ENCODE measurements at regions not wholly inside any gene's neighbourhood (a gene's known extent, or its start where the extent isn't known, plus 50 kb on each side); places are given as distances from the start of the nearest gene placed in this dataset.

DNA sequence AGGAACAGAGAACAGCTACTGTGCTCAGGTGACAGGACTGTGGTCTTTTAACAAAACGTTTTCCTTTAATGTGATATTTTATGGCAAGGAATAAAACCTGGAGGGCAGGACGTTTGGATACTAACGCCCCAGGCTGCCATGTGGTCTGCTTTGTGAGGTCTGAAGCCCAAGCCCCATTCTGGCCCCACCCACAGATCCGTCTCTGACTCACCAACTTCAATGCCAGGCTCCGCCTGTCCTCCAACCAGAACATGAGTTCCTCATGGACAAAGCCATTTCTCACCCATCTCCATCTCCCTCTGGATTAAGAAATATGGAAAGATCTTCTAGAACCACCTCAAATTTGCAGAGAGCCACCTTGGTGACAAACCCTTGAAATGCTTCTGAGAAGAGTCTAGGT is 148.8 kb downstream of the CRYBB2 start:
- no peak for DNase-seq

- no peak for DNase-seq
These were observed 149.6 kb downstream of the CRYBB2 start for GRCh38 chr22:25369041-25369440.

- DNase-seq, result no peak
These were observed 150.9 kb downstream of the CRYBB2 start for GRCh38 chr22:25370322-25370721.

GRCh38 chr22:25372000-25372595 is 152.7 kb downstream of the CRYBB2 start:
- DNase-seq, result no peak

DNA sequence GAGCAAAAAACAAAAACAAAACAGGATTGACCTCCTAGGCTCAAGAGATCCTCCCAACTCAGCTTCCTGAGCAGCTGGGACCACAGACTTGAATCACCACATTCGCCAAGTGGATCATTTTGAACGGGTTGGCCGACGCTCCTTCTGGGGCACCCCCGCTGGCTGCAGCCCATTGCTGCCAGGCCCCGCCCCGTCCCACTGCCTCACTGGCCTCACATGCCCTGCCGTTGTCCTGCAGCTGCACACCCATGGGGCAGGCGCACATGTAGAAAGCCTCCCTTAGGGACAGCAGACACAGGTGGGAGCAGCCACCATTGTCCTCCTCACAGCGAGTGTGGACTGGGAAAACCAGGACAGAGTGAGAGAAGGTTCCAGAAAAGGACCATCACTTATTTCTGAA is 154.5 kb downstream of the CRYBB2 start:
- DNase-seq, result no peak

DNA sequence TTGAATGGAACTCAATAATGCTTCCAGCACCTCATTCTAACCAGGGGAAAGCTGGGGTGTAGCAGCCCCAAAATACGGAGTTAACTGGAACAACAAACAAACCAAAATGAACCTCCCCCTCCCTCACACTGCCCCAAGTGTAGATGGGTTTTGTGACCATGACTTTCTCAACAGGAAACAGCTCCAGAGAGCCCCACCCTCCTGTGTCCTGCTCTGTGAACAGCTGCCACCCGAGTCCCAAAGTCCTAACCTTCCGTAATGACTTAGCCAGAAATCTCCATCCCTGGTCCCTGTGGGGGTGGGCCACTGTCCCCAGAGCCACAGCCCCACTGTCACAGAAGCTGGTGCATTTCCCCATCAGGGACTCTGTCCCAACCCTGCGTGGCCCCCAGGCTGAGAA is 155.4 kb downstream of the CRYBB2 start:
- DNase-seq, result no peak

DNA sequence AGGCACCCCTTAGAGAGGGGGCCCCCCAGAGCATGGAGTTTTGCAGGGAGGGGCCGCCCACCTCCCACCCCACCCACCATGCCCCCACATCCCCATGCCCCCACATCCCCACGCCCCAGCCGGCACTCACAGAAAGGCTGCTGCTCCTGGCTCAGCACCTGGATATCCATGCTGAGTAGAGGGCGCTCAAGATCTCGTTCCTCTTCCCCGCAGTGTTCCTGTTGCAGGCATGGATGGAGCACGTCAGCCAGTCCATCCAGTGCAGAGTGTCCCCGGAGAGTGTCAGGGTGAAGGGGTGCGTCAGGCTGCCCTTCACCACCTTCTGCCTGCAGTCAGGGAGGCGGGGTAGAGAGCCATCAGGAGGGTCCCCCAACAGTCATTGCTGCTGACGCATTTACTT is 156.2 kb downstream of the CRYBB2 start:
- no peak for DNase-seq

DNA sequence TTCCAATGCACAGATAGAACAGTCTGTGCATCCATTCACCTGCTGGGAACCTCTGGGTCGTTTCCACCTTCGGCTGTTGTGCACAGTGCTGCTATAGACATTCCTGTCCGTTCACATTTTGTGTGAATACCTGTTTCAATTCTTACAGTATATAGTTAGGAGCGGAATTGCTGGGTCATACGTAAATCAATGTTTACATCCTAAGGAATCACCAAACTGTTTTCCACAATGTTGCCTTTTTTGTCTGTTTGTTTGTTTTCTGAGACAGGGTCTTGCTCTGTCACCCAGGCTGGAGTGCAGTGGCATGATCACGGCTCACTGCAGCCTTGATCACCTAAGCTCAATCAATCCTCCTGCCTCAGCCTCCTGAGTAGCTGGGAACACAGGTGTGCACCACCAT is 158.3 kb downstream of the CRYBB2 start:
- DNase-seq, result no peak

DNA sequence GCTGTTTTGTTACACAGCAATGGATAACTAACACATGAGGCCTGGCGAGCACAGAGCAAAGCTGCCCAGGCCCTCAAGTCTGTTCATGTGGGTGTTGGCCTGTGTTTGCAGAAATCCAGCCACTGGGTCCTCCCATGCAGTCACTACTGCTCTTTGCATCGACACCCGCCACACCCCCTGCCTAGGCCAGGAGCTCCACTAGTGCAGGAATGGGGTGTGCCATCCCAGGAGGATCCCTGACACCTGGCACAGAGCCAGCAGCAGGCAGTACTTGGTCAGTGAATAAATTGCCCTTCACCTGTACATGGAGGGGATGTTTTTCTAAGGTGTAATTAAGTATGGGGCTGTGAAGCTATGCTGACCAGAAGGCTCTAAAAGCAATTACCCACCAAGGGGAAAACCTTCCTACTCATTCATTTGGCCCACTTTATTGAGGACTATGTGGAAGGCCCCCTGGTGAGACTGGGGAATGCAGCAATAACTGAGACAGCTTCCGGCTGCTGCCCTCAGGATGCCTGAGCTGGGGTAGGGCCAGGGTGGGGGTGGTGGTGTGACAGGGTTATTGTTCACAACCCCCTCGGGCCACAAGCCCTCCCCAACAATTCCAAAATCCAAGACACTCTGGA is 160.8 kb downstream of the CRYBB2 start:
- DNase-seq, result no peak

- DNase-seq, result no peak
These were observed 163.3 kb downstream of the CRYBB2 start for GRCh38 chr22:25382762-25383161.

GRCh38 chr22:25383278-25383820 is 163.9 kb downstream of the CRYBB2 start:
- no peak for DNase-seq

DNA sequence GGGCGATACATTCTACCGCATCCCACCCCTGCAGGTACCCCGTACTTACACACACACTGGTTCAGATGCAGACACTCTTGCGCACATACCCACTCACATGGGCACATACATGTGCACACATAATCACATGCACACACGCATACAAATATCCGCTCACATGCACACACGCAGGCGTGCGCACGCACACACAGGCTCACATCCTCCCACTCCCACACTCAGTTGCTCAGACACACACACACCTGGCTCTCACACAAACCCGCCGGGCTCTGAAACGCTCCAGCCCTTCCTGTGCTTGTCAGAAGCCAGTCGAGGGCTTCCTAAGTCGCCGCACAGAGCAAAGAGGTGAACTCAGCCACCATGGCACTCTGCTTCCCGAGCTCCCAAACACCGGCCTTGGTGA is 164.5 kb downstream of the CRYBB2 start:
- no peak for DNase-seq

GRCh38 chr22:25386538-25386884 is 167.1 kb downstream of the CRYBB2 start:
- no peak for DNase-seq

GRCh38 chr22:25388415-25388814 is 169.0 kb downstream of the CRYBB2 start:
- no peak for DNase-seq

DNA sequence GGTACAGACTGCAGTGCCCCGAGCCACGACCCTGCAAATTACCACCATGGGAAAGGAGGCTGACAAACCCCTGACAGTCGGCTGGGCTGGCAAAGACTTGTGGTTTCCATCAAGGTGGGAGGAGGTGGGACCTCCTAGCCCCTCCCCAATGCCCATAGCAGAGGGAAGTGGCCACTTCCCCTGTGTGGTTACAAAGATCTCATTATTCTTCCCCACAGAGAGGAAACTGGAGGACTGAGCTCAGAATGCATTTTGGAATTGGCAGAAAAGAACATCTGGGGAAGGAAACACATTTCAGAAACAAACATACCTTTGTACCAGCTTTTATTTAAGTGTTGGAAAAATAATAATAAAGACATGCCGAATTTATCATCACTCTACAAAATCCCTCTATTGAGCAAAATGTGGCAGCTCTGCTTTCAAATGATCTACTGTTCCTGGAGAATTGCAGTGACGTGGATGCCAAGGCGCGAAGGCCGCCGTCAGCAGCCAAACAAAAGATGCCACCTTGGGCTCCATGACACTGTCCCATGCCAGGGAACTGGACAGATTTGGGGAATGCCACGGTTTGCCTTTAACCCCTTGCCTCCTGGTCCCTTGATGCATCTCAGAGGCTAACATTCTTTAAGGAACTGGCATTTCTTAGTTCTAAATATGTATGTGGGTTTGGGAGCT is 169.6 kb downstream of the CRYBB2 start:
- DNase-seq, result no peak

DNA sequence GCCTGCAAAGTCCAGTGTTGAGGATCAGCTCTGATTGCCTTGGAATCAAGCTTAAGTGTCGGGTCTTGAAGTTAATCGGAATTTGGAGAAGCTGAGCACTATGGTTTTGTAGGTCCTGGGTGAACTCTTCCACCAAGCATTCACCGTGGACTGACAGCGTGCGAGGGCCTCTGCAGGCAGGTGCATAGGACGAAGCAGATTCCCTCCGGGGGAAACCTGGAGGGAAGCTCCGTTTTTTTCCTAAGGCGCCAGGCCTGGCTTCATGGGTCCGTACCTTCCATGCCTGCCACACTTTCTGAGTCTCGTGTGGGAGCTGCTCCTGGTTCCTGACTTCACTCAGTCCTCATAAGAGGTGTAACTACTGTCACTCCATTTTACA is 170.1 kb downstream of the CRYBB2 start:
- DNase-seq, result no peak

DNA sequence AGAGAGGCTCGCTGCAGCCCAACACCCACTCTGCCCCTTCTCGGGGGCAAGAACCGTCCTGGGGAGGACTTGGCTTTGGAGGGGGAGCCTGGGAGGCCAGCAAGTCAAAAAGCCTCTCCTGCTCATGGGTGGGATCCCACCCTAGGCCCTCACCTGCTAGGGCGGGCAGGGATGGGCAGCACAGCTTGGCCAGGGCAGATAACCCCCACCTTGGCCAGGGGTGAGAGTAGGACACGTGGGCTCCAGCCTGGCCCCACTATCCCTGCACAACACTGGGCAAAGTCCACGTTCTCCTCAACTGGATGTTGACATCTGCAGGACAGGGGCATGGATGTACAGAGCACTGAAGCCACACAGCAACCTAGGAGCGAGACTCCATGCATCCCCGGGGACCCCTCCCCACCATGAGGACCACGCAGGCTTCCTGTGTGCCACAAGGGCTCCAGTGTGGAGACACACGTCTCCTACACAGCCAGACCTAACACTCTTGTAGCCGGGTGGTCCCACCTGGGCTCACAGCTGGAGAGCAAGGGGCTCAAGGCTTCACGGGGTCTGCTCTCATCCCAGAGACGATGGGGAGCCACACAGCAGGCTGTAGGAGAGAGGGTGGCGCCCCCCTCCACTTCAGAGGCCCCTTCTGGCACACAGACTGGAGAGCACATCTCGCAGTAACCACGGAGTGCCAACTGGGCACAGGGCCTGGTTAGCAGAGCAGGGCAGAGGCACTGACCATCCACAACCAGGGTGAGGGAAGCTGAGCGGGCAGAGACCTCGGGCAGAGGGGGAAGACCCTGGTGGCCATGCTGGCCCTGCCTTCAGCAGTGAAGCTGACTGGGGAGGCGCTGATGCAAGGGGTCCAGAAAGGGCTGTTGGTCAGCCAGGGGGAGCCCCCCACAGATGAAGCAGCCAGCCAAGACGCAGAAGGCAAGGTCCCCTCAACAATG is 171.1 kb downstream of the CRYBB2 start:
- DNase-seq, result no peak

DNA sequence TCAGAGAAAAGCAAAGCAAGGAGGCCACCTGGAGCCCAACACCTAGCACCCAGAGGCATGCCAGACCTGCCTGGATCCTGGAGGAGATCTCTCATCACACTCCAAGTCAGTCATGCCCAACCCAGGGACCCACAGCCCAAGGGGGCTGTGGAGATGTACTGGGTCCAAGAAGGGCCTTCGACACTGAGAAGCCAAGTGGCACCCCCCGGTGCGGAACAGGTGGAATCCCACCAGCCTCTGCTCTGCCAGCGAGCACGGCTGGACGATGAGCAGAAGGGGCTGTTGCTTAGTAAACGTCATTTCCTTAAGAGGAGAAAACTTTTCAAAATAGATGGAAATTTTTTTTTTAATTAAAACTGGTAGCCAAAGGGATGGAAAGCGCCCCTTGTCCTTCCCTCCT is 171.9 kb upstream of the GRK3 start:
- no peak for DNase-seq

DNA sequence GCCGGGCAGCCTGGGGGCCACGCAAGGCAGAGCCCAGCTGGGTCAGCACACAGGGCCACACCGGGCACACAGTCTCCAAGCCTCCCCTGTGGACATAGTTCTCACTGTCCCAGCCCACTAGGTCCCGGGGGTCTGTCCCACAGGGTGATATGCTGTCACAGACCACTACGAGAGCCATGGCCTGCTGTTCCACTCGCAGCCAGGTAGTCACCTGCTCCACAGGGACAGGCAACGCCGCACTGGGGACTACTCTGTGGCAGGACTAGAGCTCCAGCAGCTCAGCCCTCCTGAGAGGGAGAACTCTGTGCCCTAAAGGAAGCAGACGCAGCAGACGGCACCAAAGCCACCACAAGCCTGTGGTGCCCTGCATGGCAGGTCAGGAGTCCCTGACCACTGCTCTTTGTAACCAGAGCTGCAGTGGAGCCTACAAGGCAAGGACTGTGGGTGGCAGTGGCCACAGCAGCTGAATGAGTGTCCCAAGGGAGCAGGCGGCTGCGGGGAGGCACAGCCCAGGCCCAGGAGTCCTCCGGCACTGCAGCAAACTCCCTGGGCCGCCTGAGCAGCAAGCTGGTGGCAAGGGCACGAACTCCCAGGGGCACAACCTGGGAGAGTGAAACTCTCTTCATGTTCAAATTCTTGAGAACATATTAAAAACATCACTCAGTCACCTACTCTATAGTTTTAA is 171.2 kb upstream of the GRK3 start:
- no peak for DNase-seq

DNA sequence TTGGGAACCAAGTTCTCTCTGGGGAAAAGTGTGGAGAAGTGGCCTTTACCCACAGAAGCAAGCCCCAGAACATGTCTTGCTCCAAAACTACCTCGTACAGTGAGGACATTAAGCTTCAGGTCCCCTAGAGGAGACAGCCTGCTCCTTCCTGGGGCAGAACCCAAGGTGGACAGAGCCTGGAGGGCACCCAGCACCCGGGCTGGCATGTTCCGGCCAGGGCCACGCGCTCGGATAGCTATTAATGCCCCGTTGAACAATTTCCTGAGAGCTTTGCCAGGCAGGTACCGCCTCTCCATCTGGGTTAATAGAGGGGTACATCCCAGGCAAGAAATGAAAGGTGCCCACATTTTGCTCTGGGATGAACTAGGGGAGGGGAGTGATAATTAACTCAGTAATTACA is 169.0 kb upstream of the GRK3 start:
- no peak for DNase-seq

DNA sequence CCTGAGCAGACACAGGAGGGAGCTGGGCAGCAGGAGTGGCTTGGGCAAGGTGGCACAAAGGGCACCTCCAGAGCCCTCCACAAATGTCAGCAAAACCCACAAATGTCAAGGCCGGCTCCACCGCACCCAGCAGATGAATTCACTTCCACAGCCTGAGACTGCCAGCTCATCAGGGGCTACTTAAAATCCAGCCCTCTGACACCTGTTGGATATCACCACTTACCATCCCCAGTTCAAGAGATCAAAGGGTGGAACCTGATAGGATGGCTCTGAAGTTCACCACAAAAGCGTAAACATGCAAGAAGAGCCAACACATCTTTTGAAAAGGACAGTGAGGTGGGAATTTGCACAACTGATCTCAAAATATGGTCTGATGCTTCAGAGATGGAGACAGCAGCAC is 168.6 kb upstream of the GRK3 start:
- no peak for DNase-seq

- no peak for DNase-seq
These were observed 167.8 kb upstream of the GRK3 start for GRCh38 chr22:25396615-25397200.
